ENCODE measurements at regions not wholly inside any gene's neighbourhood (a gene's known extent, or its start where the extent isn't known, plus 50 kb on each side); places are given as distances from the start of the nearest gene placed in this dataset.

- TF ChIP-seq CTCF (IDR thresholded peaks at IDR 0.05; ENCODE audit: extremely low read depth, missing control alignments) = no peak
- DNase-seq (ENCODE audit: low spot score) = no peak
These were observed 58.0 kb upstream of the TEX9 start for GRCh38 chr15:56307180-56307579.

GRCh38 chr15:56298723-56299122, 55.0 kb upstream of the RFX7 start:
- DNase-seq (ENCODE audit: low spot score) = no peak
- no peak for TF ChIP-seq CTCF (IDR thresholded peaks at IDR 0.05; ENCODE audit: extremely low read depth, missing control alignments)

- TF ChIP-seq CTCF (IDR thresholded peaks at IDR 0.05; ENCODE audit: extremely low read depth, missing control alignments) = no peak
- DNase-seq (ENCODE audit: low spot score) = no peak
These were observed 51.8 kb upstream of the RFX7 start for GRCh38 chr15:56295433-56295832.

- peak; percentile 9 for DNase-seq (ENCODE audit: low spot score)
- no peak for TF ChIP-seq CTCF (IDR thresholded peaks at IDR 0.05; ENCODE audit: extremely low read depth, missing control alignments)
These were observed 50.0 kb upstream of the RFX7 start for GRCh38 chr15:56293495-56294292.

All from GM20000 (cell line).